ENCODE measurements at regions not wholly inside any gene's neighbourhood (a gene's known extent, or its start where the extent isn't known, plus 50 kb on each side); places are given as distances from the start of the nearest gene placed in this dataset.

GRCh38 chr12:29863665-29864064 lies 79.9 kb upstream of the TMTC1 start:
- H3K27me3 ChIP-seq (ENCODE audit: control insufficient read depth, insufficient read depth, low read length): peaks cover 60% of the 10 kb centered on the region

GRCh38 chr12:29858270-29858786 lies 74.6 kb upstream of the TMTC1 start:
- Histone ChIP-seq H3K27me3 (ENCODE audit: control insufficient read depth, insufficient read depth, low read length) (peaks cover 33% of the 10 kb centered on the region), H3K4me1 (ENCODE audit: control insufficient read depth, insufficient read depth, low read length) (peaks cover 3% of the 10 kb centered on the region), H3K36me3 (ENCODE audit: control insufficient read depth, insufficient read depth, low read length) (no peaks in the 10 kb centered on the region), H3K9me3 (ENCODE audit: control insufficient read depth, insufficient read depth, low read length) (no peaks in the 10 kb centered on the region), H3K9ac (ENCODE audit: low read depth, low read length) (no peak overlapping the region), H3K4me3 (ENCODE audit: low read depth, low read length) (no peak overlapping the region)

More at GRCh38 chr12:29863665-29864064, 79.9 kb upstream of the TMTC1 start:
- H3K36me3 ChIP-seq (ENCODE audit: control insufficient read depth, insufficient read depth, low read length): no peaks in the 10 kb centered on the region
- no peak overlapping the region for H3K9ac ChIP-seq (ENCODE audit: low read depth, low read length)
- no peak overlapping the region for H3K4me3 ChIP-seq (ENCODE audit: low read depth, low read length)
- no peaks in the 10 kb centered on the region for H3K9me3 ChIP-seq (ENCODE audit: control insufficient read depth, insufficient read depth, low read length)
- peaks cover 6% of the 10 kb centered on the region for H3K4me1 ChIP-seq (ENCODE audit: control insufficient read depth, insufficient read depth, low read length)

GRCh38 chr12:29847246-29847645 lies 63.5 kb upstream of the TMTC1 start:
- Histone ChIP-seq H3K9ac (ENCODE audit: low read depth, low read length) (no peak overlapping the region), H3K27me3 (ENCODE audit: control insufficient read depth, insufficient read depth, low read length) (no peaks in the 10 kb centered on the region), H3K4me1 (ENCODE audit: control insufficient read depth, insufficient read depth, low read length) (no peaks in the 10 kb centered on the region), H3K9me3 (ENCODE audit: control insufficient read depth, insufficient read depth, low read length) (no peaks in the 10 kb centered on the region), H3K4me3 (ENCODE audit: low read depth, low read length) (no peak overlapping the region), H3K36me3 (ENCODE audit: control insufficient read depth, insufficient read depth, low read length) (no peaks in the 10 kb centered on the region)

GRCh38 chr12:29844667-29845066 lies 60.9 kb upstream of the TMTC1 start:
- Histone ChIP-seq H3K9ac (ENCODE audit: low read depth, low read length) (no peak overlapping the region), H3K36me3 (ENCODE audit: control insufficient read depth, insufficient read depth, low read length) (no peaks in the 10 kb centered on the region), H3K4me3 (ENCODE audit: low read depth, low read length) (no peak overlapping the region), H3K27me3 (ENCODE audit: control insufficient read depth, insufficient read depth, low read length) (no peaks in the 10 kb centered on the region), H3K4me1 (ENCODE audit: control insufficient read depth, insufficient read depth, low read length) (no peaks in the 10 kb centered on the region), H3K9me3 (ENCODE audit: control insufficient read depth, insufficient read depth, low read length) (no peaks in the 10 kb centered on the region)

- H3K4me3 ChIP-seq (ENCODE audit: low read depth, low read length): no peak overlapping the region
- H3K9ac ChIP-seq (ENCODE audit: low read depth, low read length): no peak overlapping the region
- H3K36me3 ChIP-seq (ENCODE audit: control insufficient read depth, insufficient read depth, low read length): no peaks in the 10 kb centered on the region
- H3K9me3 ChIP-seq (ENCODE audit: control insufficient read depth, insufficient read depth, low read length): no peaks in the 10 kb centered on the region
- no peaks in the 10 kb centered on the region for H3K4me1 ChIP-seq (ENCODE audit: control insufficient read depth, insufficient read depth, low read length)
- no peaks in the 10 kb centered on the region for H3K27me3 ChIP-seq (ENCODE audit: control insufficient read depth, insufficient read depth, low read length)
Measured at GRCh38 chr12:29843036-29843435, 59.3 kb upstream of the TMTC1 start.

- Histone ChIP-seq H3K9ac (ENCODE audit: low read depth, low read length) (no peak overlapping the region), H3K27me3 (ENCODE audit: control insufficient read depth, insufficient read depth, low read length) (no peaks in the 10 kb centered on the region), H3K4me1 (ENCODE audit: control insufficient read depth, insufficient read depth, low read length) (no peaks in the 10 kb centered on the region), H3K9me3 (ENCODE audit: control insufficient read depth, insufficient read depth, low read length) (no peaks in the 10 kb centered on the region), H3K36me3 (ENCODE audit: control insufficient read depth, insufficient read depth, low read length) (no peaks in the 10 kb centered on the region), H3K4me3 (ENCODE audit: low read depth, low read length) (no peak overlapping the region)
Measured at GRCh38 chr12:29838768-29839167, 55.0 kb upstream of the TMTC1 start.

Data from iPS-15b (cell line).